Body of pancreas (tissue), 4 donors: ENCODE measurements at regions not wholly inside any gene's neighbourhood (a gene's known extent, or its start where the extent isn't known, plus 50 kb on each side); places are given as distances from the start of the nearest gene placed in this dataset.

ENCODE experiments used
- POLR2A ChIP-seq, 3 donors: fragments of 450-650 bp; IDR thresholded peaks; one replicate each; pipeline ENCODE4 v1.6.1; 2016; ENCODE audit warnings: antibody characterized with exemption in 3 of 3, mild to moderate bottlenecking in 2 of 3
- TF ChIP-seq, protein P1 (sequence below), 7 experiments: fragments of 450-650 bp in 4 of 7; fragments of 200-600 bp in 3 of 7; sonication (generic) in 3 of 7; IDR thresholded peaks; one replicate each; pipeline ENCODE4 v1.5.1; 2016 to 2019; ENCODE audit warnings: antibody characterized with exemption in 7 of 7

DNA sequence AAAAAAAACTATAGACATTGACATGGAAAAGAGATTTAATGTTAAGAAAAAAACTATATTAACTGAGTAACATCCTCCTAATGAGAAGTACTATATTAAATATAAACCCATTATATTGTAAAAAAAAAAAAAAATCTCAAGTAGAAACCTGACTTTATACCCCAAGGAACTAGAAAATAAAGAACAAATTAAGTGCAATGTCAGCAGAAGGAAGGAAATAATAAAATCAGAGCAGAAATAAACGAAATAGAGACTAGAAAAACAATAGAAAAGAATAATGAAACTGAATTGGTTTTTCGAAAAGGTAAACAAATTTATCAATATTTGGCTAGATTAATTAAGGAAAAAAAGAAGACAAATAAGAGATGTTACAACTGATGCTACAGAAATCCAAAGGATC lies 329.1 kb upstream of the ZNF608 start:
- TF ChIP-seq, protein P1, sequence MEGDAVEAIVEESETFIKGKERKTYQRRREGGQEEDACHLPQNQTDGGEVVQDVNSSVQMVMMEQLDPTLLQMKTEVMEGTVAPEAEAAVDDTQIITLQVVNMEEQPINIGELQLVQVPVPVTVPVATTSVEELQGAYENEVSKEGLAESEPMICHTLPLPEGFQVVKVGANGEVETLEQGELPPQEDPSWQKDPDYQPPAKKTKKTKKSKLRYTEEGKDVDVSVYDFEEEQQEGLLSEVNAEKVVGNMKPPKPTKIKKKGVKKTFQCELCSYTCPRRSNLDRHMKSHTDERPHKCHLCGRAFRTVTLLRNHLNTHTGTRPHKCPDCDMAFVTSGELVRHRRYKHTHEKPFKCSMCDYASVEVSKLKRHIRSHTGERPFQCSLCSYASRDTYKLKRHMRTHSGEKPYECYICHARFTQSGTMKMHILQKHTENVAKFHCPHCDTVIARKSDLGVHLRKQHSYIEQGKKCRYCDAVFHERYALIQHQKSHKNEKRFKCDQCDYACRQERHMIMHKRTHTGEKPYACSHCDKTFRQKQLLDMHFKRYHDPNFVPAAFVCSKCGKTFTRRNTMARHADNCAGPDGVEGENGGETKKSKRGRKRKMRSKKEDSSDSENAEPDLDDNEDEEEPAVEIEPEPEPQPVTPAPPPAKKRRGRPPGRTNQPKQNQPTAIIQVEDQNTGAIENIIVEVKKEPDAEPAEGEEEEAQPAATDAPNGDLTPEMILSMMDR (IDR thresholded peaks at IDR 0.05): no peak
- TF ChIP-seq POLR2A (IDR thresholded peaks at IDR 0.05): no peak
